H1 (cell line): ENCODE measurements at regions not wholly inside any gene's neighbourhood (a gene's known extent, or its start where the extent isn't known, plus 50 kb on each side); places are given as distances from the start of the nearest gene placed in this dataset.

ENCODE experiments used
- CTCF ChIA-PET: fragments of 300-600 bp; sonication (Branson Sonifier 250); formaldehyde crosslinking; loops from one replicate; lab custom pipeline; 2021; ENCODE audit not compliant: partially characterized antibody; lab: Charles Lee
- POLR2A ChIA-PET: fragments of 300-600 bp; sonication (Branson Sonifier 250); formaldehyde crosslinking; loops from one replicate; lab custom pipeline; 2021; ENCODE audit warnings: inconsistent platforms; ENCODE audit not compliant: partially characterized antibody; lab: Charles Lee
- DNase-seq, 2 experiments: peaks; one replicate each; pipeline versions ENCODE4 v3.0.0 to v3.0.0-alpha.2; 2010 to 2022; ENCODE audit warnings: low spot score in 2 of 2, low read depth in 1 of 2, mixed read lengths in 1 of 2
- FAIRE-seq: peaks from 2 replicates; lab custom pipeline; 2011; peaks lifted over from hg19 to GRCh38; lab: Jason Lieb, UNC
- H2AFZ ChIP-seq: 2 replicates; pipeline ENCODE4 v1.8.1; 2012; ENCODE audit warnings: low read length, inconsistent platforms
- H2AK5ac ChIP-seq: 2 replicates; pipeline ENCODE4 v1.6.1; 2013; ENCODE audit warnings: low read depth, low read length
- H2BK120ac ChIP-seq: replicated peaks from 2 replicates; pipeline ENCODE3; 2013; ENCODE audit warnings: low read depth, low read length, inconsistent platforms
- H2BK12ac ChIP-seq: 2 replicates; pipeline ENCODE4 v1.6.1; 2013; ENCODE audit warnings: low read depth, low read length
- H2BK15ac ChIP-seq: 2 replicates; pipeline ENCODE4 v1.6.1; 2013; ENCODE audit warnings: low read length
- H2BK20ac ChIP-seq: 2 replicates; pipeline ENCODE4 v1.6.1; 2013; ENCODE audit warnings: low read length
- H2BK5ac ChIP-seq: 2 replicates; pipeline ENCODE4 v1.6.1; 2013; ENCODE audit warnings: low read depth, low read length
- H3K14ac ChIP-seq: 2 replicates; pipeline ENCODE4 v1.6.1; 2013; ENCODE audit warnings: inconsistent platforms; ENCODE audit not compliant: insufficient read length
- H3K18ac ChIP-seq: 2 replicates; pipeline ENCODE4 v1.6.1; 2013; ENCODE audit warnings: low read length; ENCODE audit errors: extremely low read depth
- H3K23ac ChIP-seq: 2 replicates; pipeline ENCODE4 v1.6.1; 2013; ENCODE audit warnings: inconsistent platforms; ENCODE audit not compliant: insufficient read length
- H3K23me2 ChIP-seq: 2 replicates; pipeline ENCODE4 v1.6.1; 2013; ENCODE audit warnings: low read depth, low read length
- H3K27ac ChIP-seq: 2 replicates; pipeline ENCODE4 v1.6.1; 2011; ENCODE audit warnings: low read depth, low read length, inconsistent platforms
- H3K27me3 ChIP-seq, 4 experiments: replicated peaks in 1 of 4; 1 replicate in 1 of 4; 2 replicates in 3 of 4; pipeline versions ENCODE4 v1.6.1 to v1.8.1; 2011 to 2013; ENCODE audit warnings: low read length in 3 of 4, mild to moderate bottlenecking in 3 of 4, inconsistent platforms in 2 of 4, mixed read lengths in 2 of 4, moderate library complexity in 1 of 4; ENCODE audit not compliant: control insufficient read depth in 3 of 4, insufficient read depth in 3 of 4; ENCODE audit errors: extremely low read depth in 1 of 4
- H3K36me3 ChIP-seq, 4 experiments: 2 replicates each; pipeline versions ENCODE4 v1.6.1 to v1.8.1; 2011 to 2013; ENCODE audit warnings: mild to moderate bottlenecking in 4 of 4, low read length in 3 of 4, moderate library complexity in 2 of 4, control low read depth in 1 of 4, inconsistent platforms in 1 of 4; ENCODE audit not compliant: insufficient read depth in 4 of 4, control insufficient read depth in 2 of 4
- H3K4ac ChIP-seq: replicated peaks from 2 replicates; pipeline ENCODE3; 2013; ENCODE audit warnings: low read length, low read depth, mixed read lengths, inconsistent platforms; ENCODE audit not compliant: insufficient read length
- H3K4me1 ChIP-seq, 4 experiments: replicated peaks in 1 of 4; 1 replicate in 1 of 4; 2 replicates in 3 of 4; pipeline versions ENCODE4 v1.6.1 to v1.8.1; 2011 to 2013; ENCODE audit warnings: low read length in 3 of 4, inconsistent platforms in 2 of 4, mixed read lengths in 1 of 4; ENCODE audit not compliant: insufficient read depth in 4 of 4, control insufficient read depth in 3 of 4
- H3K4me2 ChIP-seq, 2 experiments: 2 replicates each; pipeline versions ENCODE4 v1.6.1 to v1.8.1; 2011 to 2013; ENCODE audit warnings: low read depth in 2 of 2, low read length in 2 of 2, control low read depth in 1 of 2, inconsistent platforms in 1 of 2, mild to moderate bottlenecking in 1 of 2; ENCODE audit not compliant: insufficient read depth in 1 of 2
- H3K4me3 ChIP-seq, 4 experiments: fragments of 200-600, 300-600 bp in 1 of 4; sonication (generic), shearing (Covaris generic), sonication (Bioruptor Twin) in 1 of 4; 2 replicates each; pipeline versions ENCODE4 v1.5.1 to v1.8.1; 2011 to 2016; ENCODE audit warnings: low read length in 4 of 4, low read depth in 3 of 4, control low read depth in 2 of 4, inconsistent platforms in 2 of 4, mild to moderate bottlenecking in 2 of 4, mixed read lengths in 1 of 4, moderate library complexity in 1 of 4; ENCODE audit not compliant: insufficient read depth in 2 of 4; ENCODE audit errors: extremely low read depth in 1 of 4
- H3K56ac ChIP-seq: replicated peaks from 2 replicates; pipeline ENCODE3; 2013; ENCODE audit warnings: low read depth, mild to moderate bottlenecking, mixed read lengths, low read length, inconsistent platforms; ENCODE audit not compliant: insufficient read length
- H3K79me1 ChIP-seq: 2 replicates; pipeline ENCODE4 v1.6.1; 2013; ENCODE audit warnings: low read depth, low read length, control low read depth
- H3K79me2 ChIP-seq, 2 experiments: 2 replicates each; pipeline versions ENCODE4 v1.6.1 to v1.8.1; 2012 to 2013; ENCODE audit warnings: low read length in 2 of 2, mild to moderate bottlenecking in 2 of 2, inconsistent platforms in 1 of 2; ENCODE audit not compliant: insufficient read depth in 2 of 2, control insufficient read depth in 1 of 2
- H3K9ac ChIP-seq, 4 experiments: replicated peaks in 1 of 4; 1 replicate in 1 of 4; 2 replicates in 3 of 4; pipeline versions ENCODE4 v1.6.1 to v1.8.1; 2011 to 2013; ENCODE audit warnings: low read depth in 3 of 4, low read length in 3 of 4, control low read depth in 2 of 4, mild to moderate bottlenecking in 2 of 4, moderate library complexity in 2 of 4, inconsistent platforms in 1 of 4; ENCODE audit errors: extremely low read depth in 1 of 4
- H3K9me3 ChIP-seq, 2 experiments: 2 replicates each; pipeline versions ENCODE4 v1.6.1 to v1.8.1; 2012 to 2013; ENCODE audit warnings: mild to moderate bottlenecking in 2 of 2, moderate library complexity in 2 of 2, control low read depth in 1 of 2, inconsistent platforms in 1 of 2, low read depth in 1 of 2, low read length in 1 of 2, mixed read lengths in 1 of 2; ENCODE audit not compliant: insufficient read depth in 2 of 2
- H4K20me1 ChIP-seq, 2 experiments: replicated peaks in 1 of 2; 2 replicates each; pipeline versions ENCODE3 to v1.8.1; 2011 to 2013; ENCODE audit warnings: inconsistent platforms in 2 of 2, low read length in 2 of 2, mild to moderate bottlenecking in 1 of 2; ENCODE audit not compliant: insufficient read depth in 2 of 2, control insufficient read depth in 1 of 2
- H4K5ac ChIP-seq: 2 replicates; pipeline ENCODE4 v1.6.1; 2013; ENCODE audit warnings: low read length, low read depth, mixed read lengths, inconsistent platforms; ENCODE audit not compliant: insufficient read length
- H4K8ac ChIP-seq: 2 replicates; pipeline ENCODE4 v1.8.0; 2013; ENCODE audit warnings: mild to moderate bottlenecking, moderate library complexity, low read length, inconsistent platforms; ENCODE audit not compliant: insufficient read depth; ENCODE audit errors: extremely low read depth
- H4K91ac ChIP-seq: replicated peaks from 2 replicates; pipeline ENCODE3; 2013; ENCODE audit warnings: low read length, mixed read lengths, inconsistent platforms; ENCODE audit not compliant: insufficient read length
- ASH2L ChIP-seq: fragments of 200-600, 300-600 bp; sonication (generic); IDR thresholded peaks from one replicate; pipeline ENCODE4 v1.7.1; 2017; ENCODE audit warnings: low read length
- CBX5 ChIP-seq: fragments of 300-800, 300-1000 bp; sonication (generic); IDR thresholded peaks from 2 replicates; pipeline ENCODE4 v1.7.1; 2016; ENCODE audit warnings: antibody characterized with exemption, low read length, low read depth
- CHD2 ChIP-seq: IDR thresholded peaks from 2 replicates; pipeline ENCODE4 v1.6.1; 2012; ENCODE audit warnings: low read length, improper control_type of control experiment
- HDAC6 ChIP-seq: IDR thresholded peaks from one replicate; pipeline ENCODE4 v1.7.1; 2012; ENCODE audit warnings: low read depth, mild to moderate bottlenecking, inconsistent platforms, low read length, moderate library complexity
- KDM1A ChIP-seq: fragments of 200-600, 300-600 bp; sonication (generic); IDR thresholded peaks from 2 replicates; pipeline ENCODE4 v1.7.1; 2016; ENCODE audit warnings: mild to moderate bottlenecking, low read length, borderline replicate concordance
- MAFK ChIP-seq: IDR thresholded peaks from 2 replicates; pipeline ENCODE4 v1.6.1; 2012; ENCODE audit warnings: low read depth, mild to moderate bottlenecking, improper control_type of control experiment, low read length
- NANOG ChIP-seq: IDR thresholded peaks from 2 replicates; pipeline ENCODE4 v1.6.1; 2011; ENCODE audit warnings: low read length, low read depth, mild to moderate bottlenecking, inconsistent platforms; ENCODE audit not compliant: insufficient read depth, poor library complexity, severe bottlenecking
- POLR2AphosphoS5 ChIP-seq: IDR thresholded peaks from 2 replicates; pipeline ENCODE4 v1.6.1; 2011; ENCODE audit warnings: low read depth, low read length
- RBBP5 ChIP-seq: IDR thresholded peaks from 2 replicates; pipeline ENCODE4 v1.7.1; 2012; ENCODE audit warnings: low read depth, mild to moderate bottlenecking, inconsistent platforms, low read length, moderate library complexity, borderline replicate concordance
- SRF ChIP-seq: IDR thresholded peaks from 2 replicates; pipeline ENCODE4 v1.6.1; 2011; ENCODE audit warnings: mild to moderate bottlenecking, low read depth, low read length, moderate library complexity
- TEAD4 ChIP-seq: IDR thresholded peaks from 2 replicates; pipeline ENCODE4 v1.6.1; 2012; ENCODE audit warnings: low read depth, low read length, inconsistent platforms, mixed read lengths
- WGBS, 2 experiments: shearing (Covaris generic) in 1 of 2; methylation state at CpG; one replicate each; pipeline versions ENCODE4 v1.1.6 to v1.1.7; 2013 to 2015; ENCODE audit warnings: low lambda C conversion rate in 2 of 2, mixed read lengths in 2 of 2, inconsistent platforms in 1 of 2, low coverage in 1 of 2, missing lambda C conversion rate in 1 of 2; ENCODE audit not compliant: insufficient replicate concordance in 2 of 2, insufficient coverage in 1 of 2, insufficient read length in 1 of 2; ENCODE audit errors: extremely low coverage in 1 of 2, missing lambda C conversion rate in 1 of 2; 5-methylcytosine and 5-hydroxymethylcytosine counted together

DNA sequence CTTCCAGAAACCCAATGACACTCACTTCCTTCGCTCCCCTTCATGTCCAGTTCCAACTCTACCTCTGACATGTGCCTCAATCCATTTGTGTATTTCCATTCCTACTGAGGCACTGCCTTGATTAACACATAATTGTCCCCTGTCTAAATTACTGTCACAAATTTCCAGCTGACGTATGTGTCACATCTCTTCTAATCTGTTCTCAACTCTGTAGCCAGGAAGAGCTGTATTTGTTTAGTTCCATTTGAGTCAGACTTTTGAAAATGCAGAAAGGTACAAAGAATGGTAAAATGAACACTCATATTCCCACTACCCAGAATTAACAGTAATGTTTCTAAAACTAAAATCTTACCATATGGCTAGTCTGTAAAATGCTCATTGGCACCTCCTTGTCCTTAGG is 299.0 kb upstream of the GADL1 start:
- no peaks in the 10 kb centered on the region for H3K36me3 ChIP-seq
- H3K18ac ChIP-seq = no peak overlapping the region
- H4K91ac ChIP-seq = no peak overlapping the region
- H4K8ac ChIP-seq = no peak overlapping the region
- peaks cover 0 to 6% (median 2%) of the 10 kb centered on the region in 4 experiments; a peak in 3 of 7 replicates for H3K4me1 ChIP-seq
- no peak overlapping the region for H2AFZ ChIP-seq
- 94% methylated on average over 2 of the region's 2 CpGs; no CpG with 5 or more reads in 1 of the 2 experiments for WGBS, 2 experiments
- CTCF ChIA-PET = no interaction called here
- H2BK15ac ChIP-seq = no peak overlapping the region
- no peak overlapping the region for H2BK20ac ChIP-seq
- no peaks in the 10 kb centered on the region for H4K20me1 ChIP-seq
- H2BK5ac ChIP-seq = no peak overlapping the region
- H3K79me2 ChIP-seq = no peaks in the 10 kb centered on the region
- H3K23ac ChIP-seq = no peak overlapping the region
- no peak overlapping the region for H2BK12ac ChIP-seq
- H2AK5ac ChIP-seq = no peak overlapping the region
- H3K27ac ChIP-seq = no peak overlapping the region
- no peaks in the 10 kb centered on the region; a peak in 2 of 7 replicates for H3K27me3 ChIP-seq
- H3K4ac ChIP-seq = no peak overlapping the region
- DNase-seq (no peak), FAIRE-seq (no peak)
- H4K5ac ChIP-seq = no peak overlapping the region
- H3K79me1 ChIP-seq = no peaks in the 10 kb centered on the region
- no peak for TF ChIP-seq CHD2
- no peak for TF ChIP-seq TEAD4
- no peak for TF ChIP-seq CBX5
- no peak for TF ChIP-seq NANOG
- no peak for TF ChIP-seq RBBP5
- TF ChIP-seq POLR2AphosphoS5 = no peak
- TF ChIP-seq MAFK = no peak
- TF ChIP-seq KDM1A = no peak
- TF ChIP-seq ASH2L = no peak
- no peak for TF ChIP-seq SRF
- no peak for TF ChIP-seq HDAC6
- H3K9me3 ChIP-seq = no peaks in the 10 kb centered on the region
- no peak overlapping the region for H3K14ac ChIP-seq
- H2BK120ac ChIP-seq = no peak overlapping the region
- no peaks in the 10 kb centered on the region for H3K23me2 ChIP-seq
- H3K56ac ChIP-seq = no peak overlapping the region
- no peak overlapping the region for H3K9ac ChIP-seq
- POLR2A ChIA-PET = no interaction called here
- H3K4me2 ChIP-seq = no peak overlapping the region
- H3K4me3 ChIP-seq = no peak overlapping the region
